Glutamatergic neuron (in vitro differentiated cells): ENCODE measurements at regions not wholly inside any gene's neighbourhood (a gene's known extent, or its start where the extent isn't known, plus 50 kb on each side); places are given as distances from the start of the nearest gene placed in this dataset.

Experiments
- DNase-seq: peaks from one replicate; pipeline ENCODE4 v3.0.0; 2022
- H3K27ac Mint-ChIP-seq: one replicate; pipeline ENCODE4 v1.8.0; 2020; ENCODE audit warnings: mild to moderate bottlenecking, mixed read lengths, inconsistent platforms; ENCODE audit not compliant: unreplicated experiment
- H3K27me3 Mint-ChIP-seq: one replicate; pipeline ENCODE4 v1.8.0; 2020; ENCODE audit warnings: mild to moderate bottlenecking, moderate library complexity, mixed read lengths, inconsistent platforms; ENCODE audit not compliant: unreplicated experiment
- H3K36me3 Mint-ChIP-seq: one replicate; pipeline ENCODE4 v1.8.0; 2020; ENCODE audit warnings: mild to moderate bottlenecking, mixed read lengths, inconsistent platforms; ENCODE audit not compliant: unreplicated experiment
- H3K4me1 Mint-ChIP-seq: one replicate; pipeline ENCODE4 v1.8.0; 2020; ENCODE audit warnings: mild to moderate bottlenecking, low read depth, mixed read lengths, inconsistent platforms; ENCODE audit not compliant: unreplicated experiment
- H3K4me3 Mint-ChIP-seq: one replicate; pipeline ENCODE4 v1.8.0; 2020; ENCODE audit warnings: mild to moderate bottlenecking, mixed read lengths, inconsistent platforms; ENCODE audit not compliant: unreplicated experiment
- H3K9me3 Mint-ChIP-seq: one replicate; pipeline ENCODE4 v1.8.0; 2020; ENCODE audit warnings: mild to moderate bottlenecking, moderate library complexity, mixed read lengths, inconsistent platforms; ENCODE audit not compliant: unreplicated experiment
- TF ChIP-seq, protein P1 (sequence below): fragments of 200-600 bp; sonication (generic); IDR thresholded peaks from one replicate; pipeline ENCODE4 v1.5.0; 2021; ENCODE audit not compliant: partially characterized antibody, unreplicated experiment

DNA sequence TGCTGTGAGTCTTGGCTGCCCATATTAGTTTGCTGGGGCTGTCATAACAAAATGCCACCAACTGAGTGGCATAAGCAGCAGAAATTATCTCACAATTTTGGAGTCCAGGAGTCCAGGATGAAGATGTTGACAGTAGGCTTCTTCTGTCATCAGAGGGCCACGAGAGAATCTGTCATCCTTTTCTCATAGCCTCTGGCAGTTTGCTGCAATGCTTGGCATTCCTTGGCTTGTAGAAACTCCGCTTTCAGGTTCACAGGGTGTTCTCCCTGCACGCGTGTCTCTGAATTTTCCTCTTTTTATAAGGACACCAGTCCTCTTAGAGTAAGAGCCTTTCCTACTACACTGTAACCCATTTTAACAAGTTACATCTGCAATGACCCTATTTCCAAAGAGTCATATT lies 838.4 kb downstream of the TFAP2A start:
- TF ChIP-seq, protein P1, sequence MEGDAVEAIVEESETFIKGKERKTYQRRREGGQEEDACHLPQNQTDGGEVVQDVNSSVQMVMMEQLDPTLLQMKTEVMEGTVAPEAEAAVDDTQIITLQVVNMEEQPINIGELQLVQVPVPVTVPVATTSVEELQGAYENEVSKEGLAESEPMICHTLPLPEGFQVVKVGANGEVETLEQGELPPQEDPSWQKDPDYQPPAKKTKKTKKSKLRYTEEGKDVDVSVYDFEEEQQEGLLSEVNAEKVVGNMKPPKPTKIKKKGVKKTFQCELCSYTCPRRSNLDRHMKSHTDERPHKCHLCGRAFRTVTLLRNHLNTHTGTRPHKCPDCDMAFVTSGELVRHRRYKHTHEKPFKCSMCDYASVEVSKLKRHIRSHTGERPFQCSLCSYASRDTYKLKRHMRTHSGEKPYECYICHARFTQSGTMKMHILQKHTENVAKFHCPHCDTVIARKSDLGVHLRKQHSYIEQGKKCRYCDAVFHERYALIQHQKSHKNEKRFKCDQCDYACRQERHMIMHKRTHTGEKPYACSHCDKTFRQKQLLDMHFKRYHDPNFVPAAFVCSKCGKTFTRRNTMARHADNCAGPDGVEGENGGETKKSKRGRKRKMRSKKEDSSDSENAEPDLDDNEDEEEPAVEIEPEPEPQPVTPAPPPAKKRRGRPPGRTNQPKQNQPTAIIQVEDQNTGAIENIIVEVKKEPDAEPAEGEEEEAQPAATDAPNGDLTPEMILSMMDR, result no peak
- Mint-ChIP-seq H3K9me3 (no peaks in the 10 kb centered on the region), H3K27ac (no peak overlapping the region), H3K4me1 (no peaks in the 10 kb centered on the region), H3K36me3 (no peaks in the 10 kb centered on the region), H3K4me3 (no peak overlapping the region), H3K27me3 (no peaks in the 10 kb centered on the region)
- DNase-seq, result no peak

DNA sequence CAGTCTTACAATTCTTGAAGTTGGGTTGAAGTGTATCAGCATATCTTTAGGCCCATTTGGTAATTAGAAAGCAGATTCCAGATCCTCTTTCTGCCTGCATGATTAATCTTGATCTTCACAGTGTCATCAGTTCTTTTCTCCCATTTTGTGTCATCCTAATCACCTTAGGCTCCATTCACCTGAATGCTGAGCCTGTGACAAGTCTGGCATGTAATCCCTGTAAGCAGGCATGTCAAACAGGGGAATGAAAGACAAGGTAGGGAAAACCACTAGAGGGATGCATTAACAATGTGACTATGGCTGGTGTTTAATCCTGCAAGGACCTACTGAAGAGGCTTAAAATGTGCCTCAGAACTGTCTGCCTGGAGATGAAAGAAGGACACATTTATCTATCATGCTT lies 848.8 kb downstream of the TFAP2A start:
- H3K4me1 Mint-ChIP-seq, result no peaks in the 10 kb centered on the region
- H3K27me3 Mint-ChIP-seq, result no peaks in the 10 kb centered on the region
- no peaks in the 10 kb centered on the region for H3K36me3 Mint-ChIP-seq
- DNase-seq, result no peak
- no peak overlapping the region for H3K27ac Mint-ChIP-seq
- TF ChIP-seq, protein P1, result no peak
- no peak overlapping the region for H3K4me3 Mint-ChIP-seq
- H3K9me3 Mint-ChIP-seq, result no peaks in the 10 kb centered on the region

DNA sequence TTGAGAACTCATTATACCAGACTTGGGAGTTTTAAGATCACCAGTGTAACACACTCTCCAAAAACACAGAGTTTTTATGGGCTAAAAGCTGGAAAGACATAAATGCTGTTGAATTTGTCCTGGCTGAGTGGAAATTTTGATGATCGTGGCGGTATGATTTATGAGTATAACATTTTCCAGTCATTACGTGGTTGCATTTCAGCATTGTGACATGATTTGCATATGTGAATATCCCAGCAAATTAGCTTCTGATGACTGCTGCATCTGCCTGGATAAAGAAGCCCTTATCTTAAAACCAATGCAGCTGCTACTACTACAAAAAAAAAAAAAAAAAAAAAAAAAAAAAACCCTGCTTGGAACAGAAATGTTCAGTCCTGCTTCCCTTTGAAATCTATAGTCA lies 850.9 kb downstream of the TFAP2A start:
- Mint-ChIP-seq H3K4me1 (no peaks in the 10 kb centered on the region), H3K27ac (no peak overlapping the region), H3K36me3 (no peaks in the 10 kb centered on the region), H3K4me3 (no peak overlapping the region), H3K9me3 (no peaks in the 10 kb centered on the region), H3K27me3 (no peaks in the 10 kb centered on the region)
- DNase-seq, result no peak
- TF ChIP-seq, protein P1, result no peak

DNA sequence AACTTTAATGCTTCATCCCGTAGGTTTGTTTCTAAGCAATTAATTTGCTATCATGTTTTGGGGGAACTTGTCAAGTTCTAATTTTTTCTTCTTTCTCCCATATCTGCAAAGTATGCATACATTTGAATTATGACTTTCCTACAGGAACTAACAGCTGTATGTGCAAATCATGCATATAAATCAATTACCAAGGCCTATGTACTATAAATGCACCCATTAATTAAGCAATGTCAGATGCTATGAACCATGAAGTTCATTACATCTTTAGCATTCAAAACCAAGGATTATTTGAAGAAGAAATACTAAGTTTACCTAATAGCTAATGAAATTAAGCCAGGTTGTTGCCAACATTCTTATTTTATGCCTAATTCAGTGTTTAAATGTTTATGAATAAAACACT lies 851.3 kb downstream of the TFAP2A start:
- H3K9me3 Mint-ChIP-seq, result no peaks in the 10 kb centered on the region
- no peak overlapping the region for H3K4me3 Mint-ChIP-seq
- TF ChIP-seq, protein P1, result no peak
- H3K4me1 Mint-ChIP-seq, result no peaks in the 10 kb centered on the region
- H3K27me3 Mint-ChIP-seq, result no peaks in the 10 kb centered on the region
- no peaks in the 10 kb centered on the region for H3K36me3 Mint-ChIP-seq
- DNase-seq, result no peak
- H3K27ac Mint-ChIP-seq, result no peak overlapping the region

DNA sequence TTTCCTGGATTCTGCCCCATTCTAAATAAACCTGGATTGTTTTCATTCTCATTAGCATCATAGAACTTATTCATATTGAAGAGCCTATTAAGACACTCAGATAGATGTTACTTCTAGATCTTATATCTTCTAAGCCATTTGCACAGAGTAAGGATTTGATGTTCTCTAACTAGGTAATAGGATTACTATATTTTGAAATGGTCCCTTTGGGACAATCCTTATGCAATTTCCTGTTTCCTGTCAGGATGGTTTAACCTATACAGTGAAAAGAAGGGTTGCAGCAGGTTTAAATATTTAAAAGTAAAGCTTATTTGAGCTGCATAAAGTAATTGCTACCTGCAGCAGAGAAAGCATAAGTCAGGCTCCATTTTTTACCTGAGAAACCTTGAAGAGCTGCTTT lies 860.1 kb downstream of the TFAP2A start:
- DNase-seq, result no peak
- peaks cover 3% of the 10 kb centered on the region for H3K9me3 Mint-ChIP-seq
- peaks cover 5% of the 10 kb centered on the region for H3K36me3 Mint-ChIP-seq
- H3K4me3 Mint-ChIP-seq, result no peak overlapping the region
- TF ChIP-seq, protein P1, result no peak
- H3K4me1 Mint-ChIP-seq, result no peaks in the 10 kb centered on the region
- H3K27ac Mint-ChIP-seq, result no peak overlapping the region
- H3K27me3 Mint-ChIP-seq, result no peaks in the 10 kb centered on the region
